HG02571 (cell line): ENCODE measurements at regions not wholly inside any gene's neighbourhood (a gene's known extent, or its start where the extent isn't known, plus 50 kb on each side); places are given as distances from the start of the nearest gene placed in this dataset.

ENCODE experiments used
- ATAC-seq: cut with Tn5 transposase; IDR thresholded peaks from one replicate; pipeline ENCODE4 v1.9.1; 2021; ENCODE audit warnings: mild to moderate bottlenecking, moderate library complexity; ENCODE audit not compliant: unreplicated experiment

- ATAC-seq, result peak; percentile 55
Measured at GRCh38 chr4:115956054-115956796, 842.8 kb upstream of the NDST4 start.

- no peak for ATAC-seq
Measured at GRCh38 chr4:115950806-115951205, 837.4 kb upstream of the NDST4 start.

GRCh38 chr4:115949974-115950743 lies 836.7 kb upstream of the NDST4 start:
- peak; percentile 74 for ATAC-seq

DNA sequence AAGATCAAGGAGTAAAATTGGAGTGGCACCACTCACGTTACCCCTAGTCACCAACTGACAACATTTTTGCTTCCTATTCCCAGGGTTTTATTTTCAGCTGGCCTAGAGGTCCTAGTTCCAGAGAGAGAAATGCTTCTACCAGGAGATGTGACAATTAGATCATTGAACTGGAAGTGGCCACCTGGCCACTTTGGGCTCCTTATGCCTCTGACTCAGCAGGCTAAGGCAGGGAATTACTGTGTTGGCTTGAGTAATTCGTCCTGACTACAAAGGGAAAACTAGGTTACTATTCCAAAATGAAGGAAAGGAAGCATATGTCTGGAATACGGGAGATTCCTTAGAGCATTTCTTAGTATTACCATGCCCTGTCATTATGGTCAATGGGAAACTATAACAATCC lies 831.6 kb upstream of the NDST4 start:
- no peak for ATAC-seq

DNA sequence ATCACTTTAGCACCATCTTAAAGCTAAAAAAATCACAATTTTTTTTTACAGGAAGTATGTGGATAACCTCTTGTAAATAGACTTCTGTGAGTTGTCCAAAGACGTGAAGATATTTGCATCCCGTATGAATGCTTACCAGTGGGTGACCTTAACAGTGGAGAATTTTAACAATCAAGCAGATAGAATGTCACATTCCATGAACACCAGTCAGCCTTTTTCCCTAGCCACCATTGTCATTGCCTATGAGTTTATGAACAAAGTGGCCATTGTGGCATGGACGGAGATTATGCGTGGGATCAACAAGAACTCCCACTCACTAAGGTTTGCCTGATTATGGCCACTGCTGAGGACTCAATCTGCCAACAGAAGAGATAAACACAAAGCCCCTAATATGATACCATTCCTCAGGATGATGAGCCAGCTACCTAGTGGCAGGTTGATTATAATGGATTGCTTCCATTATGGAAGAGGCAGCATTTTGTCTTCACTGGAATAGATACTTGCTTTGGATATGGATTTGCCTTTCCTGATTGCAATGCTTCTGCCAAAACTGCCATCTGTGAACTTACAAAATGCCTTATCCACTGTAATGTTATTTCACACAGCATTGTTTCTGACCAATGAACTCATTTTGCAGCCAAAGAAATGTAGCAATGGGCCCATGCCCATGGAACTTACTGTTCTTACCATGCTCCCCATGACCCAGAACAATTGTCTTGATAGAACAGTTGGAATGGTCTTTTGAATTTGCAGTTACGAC lies 830.9 kb upstream of the NDST4 start:
- ATAC-seq, result no peak

GRCh38 chr4:115938764-115939443 lies 825.5 kb upstream of the NDST4 start:
- ATAC-seq, result no peak

DNA sequence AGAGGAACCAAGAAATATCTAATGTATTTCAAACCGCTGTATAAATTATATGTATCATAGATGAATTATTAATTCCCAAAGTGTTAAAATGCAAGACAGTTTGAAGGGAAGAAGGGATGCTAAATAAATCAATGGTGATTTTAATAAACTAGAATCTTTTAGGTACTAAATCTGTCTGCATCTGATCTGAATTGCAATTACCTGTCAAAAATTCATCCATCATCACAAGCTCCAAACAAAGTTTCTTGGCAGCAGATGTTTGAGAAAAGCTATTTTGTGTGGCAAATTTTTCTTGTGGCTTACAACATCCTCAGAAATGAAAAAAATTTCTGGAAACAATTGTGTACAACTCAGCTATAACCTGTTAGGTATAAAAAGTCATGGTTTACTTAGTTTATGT lies 816.0 kb upstream of the NDST4 start:
- no peak for ATAC-seq

- ATAC-seq, result no peak
Measured at GRCh38 chr4:115927382-115927781, 814.0 kb upstream of the NDST4 start.

GRCh38 chr4:115923152-115923551 lies 809.7 kb upstream of the NDST4 start:
- ATAC-seq, result no peak

DNA sequence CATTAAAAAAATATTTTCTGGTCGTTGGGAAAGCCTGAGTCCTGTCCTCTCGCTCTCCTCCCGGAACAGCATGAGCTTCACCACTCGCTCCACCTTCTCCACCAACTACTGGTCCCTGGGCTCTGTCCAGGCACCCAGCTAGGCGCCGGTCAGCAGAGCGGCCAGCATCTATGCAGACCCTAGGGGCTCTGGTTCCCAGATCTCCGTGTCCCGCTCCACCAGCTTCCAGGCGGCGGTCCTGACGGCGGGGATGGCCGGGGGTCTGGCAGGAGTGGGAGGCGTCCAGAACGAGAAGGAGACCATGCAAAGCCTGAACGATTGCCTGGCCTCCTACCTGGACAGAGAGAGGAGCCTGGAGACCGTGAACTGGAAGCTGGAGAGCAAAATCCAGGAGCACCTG lies 807.2 kb upstream of the NDST4 start:
- no peak for ATAC-seq

- ATAC-seq, result no peak
Measured at GRCh38 chr4:115918149-115918548, 804.7 kb upstream of the NDST4 start.

DNA sequence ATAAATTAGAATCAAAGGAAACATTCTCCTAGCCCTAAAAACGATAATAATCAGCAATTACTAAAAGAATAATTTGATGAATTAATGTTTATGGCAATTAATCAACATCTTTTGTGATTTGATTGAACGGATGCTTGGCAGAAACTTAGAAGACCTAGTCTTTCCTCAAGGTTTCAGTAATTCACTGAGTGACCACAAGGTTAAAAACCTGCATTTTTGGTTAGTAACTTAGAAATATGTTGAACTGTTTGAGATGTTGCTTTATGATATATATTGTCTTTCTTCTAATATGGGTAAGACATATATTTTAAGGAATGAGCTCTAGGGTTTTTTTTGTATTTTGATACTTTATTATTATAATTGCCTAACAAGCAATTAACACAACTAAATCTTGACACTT lies 793.0 kb upstream of the NDST4 start:
- ATAC-seq, result no peak

DNA sequence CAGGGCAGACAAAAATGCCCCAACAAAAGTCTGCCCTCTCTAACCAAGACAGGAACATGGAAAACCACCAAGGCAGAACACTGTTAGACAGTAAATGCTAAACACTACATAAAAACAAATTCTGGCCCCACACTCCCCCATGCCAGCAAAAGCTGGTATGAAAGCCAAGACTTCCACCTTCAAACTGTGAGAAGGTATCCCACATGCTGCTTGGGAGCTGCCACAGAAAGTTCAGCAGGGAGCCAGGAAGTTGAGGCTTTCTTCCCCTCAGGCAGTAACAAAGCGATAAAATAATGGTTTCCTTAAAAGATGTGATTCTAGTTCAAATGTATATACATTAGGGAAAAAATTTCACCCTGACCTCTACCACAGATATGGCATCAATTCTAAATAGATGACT lies 770.4 kb upstream of the NDST4 start:
- no peak for ATAC-seq

GRCh38 chr4:115883231-115883630 lies 769.8 kb upstream of the NDST4 start:
- ATAC-seq, result no peak

DNA sequence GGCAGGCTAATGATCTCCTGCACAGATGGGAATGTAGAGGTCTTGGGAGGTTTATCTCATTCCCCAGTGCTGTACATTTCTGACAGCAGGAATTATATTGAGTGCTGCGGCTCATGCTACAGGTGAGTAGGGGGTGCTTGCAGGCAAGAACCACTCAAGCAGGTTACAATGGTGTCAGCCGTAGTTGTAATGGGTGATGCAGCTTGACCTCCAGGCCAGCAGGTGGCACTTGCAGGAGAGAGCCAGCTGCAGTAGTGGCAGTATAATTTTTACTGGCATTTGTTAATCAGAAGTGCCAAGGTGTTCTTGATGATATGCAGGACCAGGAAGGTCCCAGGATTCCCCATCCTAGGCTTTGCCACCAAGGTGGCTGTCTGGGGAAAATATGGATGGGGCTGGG lies 759.6 kb upstream of the NDST4 start:
- ATAC-seq, result no peak

- ATAC-seq, result no peak
Measured at GRCh38 chr4:115871596-115871995, 758.2 kb upstream of the NDST4 start.

GRCh38 chr4:115866364-115866896 lies 753.0 kb upstream of the NDST4 start:
- no peak for ATAC-seq

DNA sequence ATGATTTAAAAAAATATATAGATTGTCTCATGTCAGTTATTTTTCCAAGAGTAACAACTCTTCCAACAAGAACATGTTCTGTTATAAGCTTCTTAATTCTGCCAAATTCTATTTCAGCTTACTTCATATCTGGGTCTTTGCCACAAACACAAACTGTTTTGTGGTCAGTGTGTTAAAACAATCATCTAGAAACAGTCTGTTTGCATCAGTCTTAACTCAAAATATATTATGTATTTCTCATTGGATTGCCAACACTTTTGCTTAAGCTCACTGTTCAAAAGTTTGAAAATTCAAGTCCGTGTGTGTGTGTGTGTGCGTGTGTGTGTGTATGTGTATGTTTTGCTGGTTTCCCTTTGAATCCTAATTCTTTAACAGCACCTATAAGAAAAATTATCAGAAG lies 752.3 kb upstream of the NDST4 start:
- no peak for ATAC-seq

GRCh38 chr4:115852767-115853091 lies 739.3 kb upstream of the NDST4 start:
- ATAC-seq, result no peak

DNA sequence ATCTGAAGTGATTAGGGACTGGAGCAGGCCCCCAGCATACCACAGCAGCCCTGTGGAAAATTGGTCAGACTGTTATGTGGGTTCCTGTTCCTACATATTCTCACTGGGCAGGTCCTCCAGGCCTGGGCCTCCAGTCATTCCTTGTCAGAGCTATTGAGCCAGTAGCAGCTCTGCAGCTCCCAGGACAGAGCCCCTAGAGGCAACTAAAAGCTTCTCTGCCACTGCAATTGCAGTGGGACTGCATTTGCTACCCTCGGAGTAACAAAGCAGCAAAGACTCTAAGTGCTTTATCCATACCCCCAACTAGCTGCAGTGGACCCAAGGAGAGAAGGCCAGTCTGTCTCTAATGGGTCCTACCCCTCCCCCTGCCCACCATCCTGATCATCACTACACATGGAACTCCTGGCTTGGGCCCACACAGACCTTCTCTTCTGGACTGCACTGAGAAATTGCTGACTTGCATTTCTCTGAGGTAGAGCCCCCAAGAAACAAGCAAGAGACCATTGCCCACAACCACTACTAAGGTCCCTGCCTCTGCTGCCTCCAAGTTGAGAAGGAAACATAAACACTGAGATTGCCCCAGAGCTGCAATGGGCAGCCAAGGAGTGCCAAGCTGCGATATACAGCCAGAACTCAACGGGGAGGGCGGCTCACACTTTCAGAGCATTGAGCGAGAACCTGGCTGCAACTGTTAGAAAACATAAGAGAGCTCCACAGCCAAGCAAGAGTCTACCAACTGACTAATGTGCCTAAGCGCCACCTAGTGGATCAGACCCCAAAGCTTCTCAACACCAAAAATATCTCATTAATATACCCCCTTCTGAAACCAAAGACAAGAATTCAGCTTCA lies 738.7 kb upstream of the NDST4 start:
- ATAC-seq, result peak; percentile 64
